HepG2 (cell line): ENCODE measurements at regions not wholly inside any gene's neighbourhood (a gene's known extent, or its start where the extent isn't known, plus 50 kb on each side); places are given as distances from the start of the nearest gene placed in this dataset.

Experiments
- MIER3 ChIP-seq: IDR thresholded peaks from 2 replicates; pipeline ENCODE4 v1.6.1; 2016; ENCODE audit warnings: missing compliant biosample characterization, borderline replicate concordance
- RORA ChIP-seq: sonication (generic); formaldehyde crosslinking; IDR thresholded peaks from 2 replicates; pipeline ENCODE4 v1.5.0; 2020; ENCODE audit warnings: mild to moderate bottlenecking, missing genetic modification reagents, moderate library complexity
- SALL2 ChIP-seq: sonication (generic); formaldehyde crosslinking; IDR thresholded peaks from 2 replicates; pipeline ENCODE4 v1.8.1; 2023; ENCODE audit warnings: mild to moderate bottlenecking, missing genetic modification reagents, inconsistent platforms
- ZBTB7A ChIP-seq: sonication (generic); formaldehyde crosslinking; IDR thresholded peaks from 2 replicates; pipeline ENCODE4 v1.8.0; 2022; ENCODE audit warnings: mild to moderate bottlenecking, missing genetic modification reagents
- TF ChIP-seq, protein P1 (sequence below): sonication (generic); formaldehyde crosslinking; IDR thresholded peaks from 2 replicates; pipeline ENCODE4 v1.4.0; 2020; ENCODE audit warnings: missing genetic modification reagents
- TF ChIP-seq, protein P2 (sequence below): sonication (generic); formaldehyde crosslinking; IDR thresholded peaks from 2 replicates; pipeline ENCODE4 v1.5.1; 2020; ENCODE audit warnings: mild to moderate bottlenecking, missing genetic modification reagents, moderate library complexity
- TF ChIP-seq, protein P3 (sequence below): sonication (generic); formaldehyde crosslinking; IDR thresholded peaks from 2 replicates; pipeline ENCODE4 v1.5.1; 2020; ENCODE audit warnings: mild to moderate bottlenecking, missing genetic modification reagents, borderline replicate concordance
- TF ChIP-seq, protein P4 (sequence below): sonication (generic); formaldehyde crosslinking; IDR thresholded peaks from 2 replicates; pipeline ENCODE4 v1.5.0; 2020; ENCODE audit warnings: mild to moderate bottlenecking, missing genetic modification reagents, moderate library complexity

DNA sequence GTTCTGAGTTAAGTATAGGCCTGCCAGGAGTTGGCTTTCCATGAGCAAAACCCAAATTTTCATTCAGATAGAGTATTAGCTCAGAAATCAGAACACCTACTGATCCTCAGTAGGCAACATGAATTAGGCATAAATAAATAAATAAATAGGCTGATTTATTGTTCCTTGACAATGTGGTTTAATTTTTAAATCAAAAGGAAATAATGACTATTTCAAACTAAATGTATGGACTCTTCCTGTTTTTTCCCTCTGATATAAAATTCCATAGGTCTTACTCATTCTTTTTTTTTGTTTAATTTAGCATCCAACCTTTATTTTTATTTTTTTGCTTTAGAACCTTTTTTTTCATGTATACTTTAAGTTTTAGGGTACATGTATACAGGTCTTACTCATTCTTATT, 140.2 kb upstream of the ITGA6 start:
- TF ChIP-seq, protein P1, sequence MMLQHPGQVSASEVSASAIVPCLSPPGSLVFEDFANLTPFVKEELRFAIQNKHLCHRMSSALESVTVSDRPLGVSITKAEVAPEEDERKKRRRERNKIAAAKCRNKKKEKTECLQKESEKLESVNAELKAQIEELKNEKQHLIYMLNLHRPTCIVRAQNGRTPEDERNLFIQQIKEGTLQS (CRISPR knock-in tag) = no peak
- TF ChIP-seq RORA (CRISPR knock-in tag) = no peak
- TF ChIP-seq, protein P2, sequence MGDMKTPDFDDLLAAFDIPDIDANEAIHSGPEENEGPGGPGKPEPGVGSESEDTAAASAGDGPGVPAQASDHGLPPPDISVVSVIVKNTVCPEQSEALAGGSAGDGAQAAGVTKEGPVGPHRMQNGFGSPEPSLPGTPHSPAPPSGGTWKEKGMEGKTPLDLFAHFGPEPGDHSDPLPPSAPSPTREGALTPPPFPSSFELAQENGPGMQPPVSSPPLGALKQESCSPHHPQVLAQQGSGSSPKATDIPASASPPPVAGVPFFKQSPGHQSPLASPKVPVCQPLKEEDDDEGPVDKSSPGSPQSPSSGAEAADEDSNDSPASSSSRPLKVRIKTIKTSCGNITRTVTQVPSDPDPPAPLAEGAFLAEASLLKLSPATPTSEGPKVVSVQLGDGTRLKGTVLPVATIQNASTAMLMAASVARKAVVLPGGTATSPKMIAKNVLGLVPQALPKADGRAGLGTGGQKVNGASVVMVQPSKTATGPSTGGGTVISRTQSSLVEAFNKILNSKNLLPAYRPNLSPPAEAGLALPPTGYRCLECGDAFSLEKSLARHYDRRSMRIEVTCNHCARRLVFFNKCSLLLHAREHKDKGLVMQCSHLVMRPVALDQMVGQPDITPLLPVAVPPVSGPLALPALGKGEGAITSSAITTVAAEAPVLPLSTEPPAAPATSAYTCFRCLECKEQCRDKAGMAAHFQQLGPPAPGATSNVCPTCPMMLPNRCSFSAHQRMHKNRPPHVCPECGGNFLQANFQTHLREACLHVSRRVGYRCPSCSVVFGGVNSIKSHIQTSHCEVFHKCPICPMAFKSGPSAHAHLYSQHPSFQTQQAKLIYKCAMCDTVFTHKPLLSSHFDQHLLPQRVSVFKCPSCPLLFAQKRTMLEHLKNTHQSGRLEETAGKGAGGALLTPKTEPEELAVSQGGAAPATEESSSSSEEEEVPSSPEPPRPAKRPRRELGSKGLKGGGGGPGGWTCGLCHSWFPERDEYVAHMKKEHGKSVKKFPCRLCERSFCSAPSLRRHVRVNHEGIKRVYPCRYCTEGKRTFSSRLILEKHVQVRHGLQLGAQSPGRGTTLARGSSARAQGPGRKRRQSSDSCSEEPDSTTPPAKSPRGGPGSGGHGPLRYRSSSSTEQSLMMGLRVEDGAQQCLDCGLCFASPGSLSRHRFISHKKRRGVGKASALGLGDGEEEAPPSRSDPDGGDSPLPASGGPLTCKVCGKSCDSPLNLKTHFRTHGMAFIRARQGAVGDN (CRISPR knock-in tag) = no peak
- TF ChIP-seq, protein P3, sequence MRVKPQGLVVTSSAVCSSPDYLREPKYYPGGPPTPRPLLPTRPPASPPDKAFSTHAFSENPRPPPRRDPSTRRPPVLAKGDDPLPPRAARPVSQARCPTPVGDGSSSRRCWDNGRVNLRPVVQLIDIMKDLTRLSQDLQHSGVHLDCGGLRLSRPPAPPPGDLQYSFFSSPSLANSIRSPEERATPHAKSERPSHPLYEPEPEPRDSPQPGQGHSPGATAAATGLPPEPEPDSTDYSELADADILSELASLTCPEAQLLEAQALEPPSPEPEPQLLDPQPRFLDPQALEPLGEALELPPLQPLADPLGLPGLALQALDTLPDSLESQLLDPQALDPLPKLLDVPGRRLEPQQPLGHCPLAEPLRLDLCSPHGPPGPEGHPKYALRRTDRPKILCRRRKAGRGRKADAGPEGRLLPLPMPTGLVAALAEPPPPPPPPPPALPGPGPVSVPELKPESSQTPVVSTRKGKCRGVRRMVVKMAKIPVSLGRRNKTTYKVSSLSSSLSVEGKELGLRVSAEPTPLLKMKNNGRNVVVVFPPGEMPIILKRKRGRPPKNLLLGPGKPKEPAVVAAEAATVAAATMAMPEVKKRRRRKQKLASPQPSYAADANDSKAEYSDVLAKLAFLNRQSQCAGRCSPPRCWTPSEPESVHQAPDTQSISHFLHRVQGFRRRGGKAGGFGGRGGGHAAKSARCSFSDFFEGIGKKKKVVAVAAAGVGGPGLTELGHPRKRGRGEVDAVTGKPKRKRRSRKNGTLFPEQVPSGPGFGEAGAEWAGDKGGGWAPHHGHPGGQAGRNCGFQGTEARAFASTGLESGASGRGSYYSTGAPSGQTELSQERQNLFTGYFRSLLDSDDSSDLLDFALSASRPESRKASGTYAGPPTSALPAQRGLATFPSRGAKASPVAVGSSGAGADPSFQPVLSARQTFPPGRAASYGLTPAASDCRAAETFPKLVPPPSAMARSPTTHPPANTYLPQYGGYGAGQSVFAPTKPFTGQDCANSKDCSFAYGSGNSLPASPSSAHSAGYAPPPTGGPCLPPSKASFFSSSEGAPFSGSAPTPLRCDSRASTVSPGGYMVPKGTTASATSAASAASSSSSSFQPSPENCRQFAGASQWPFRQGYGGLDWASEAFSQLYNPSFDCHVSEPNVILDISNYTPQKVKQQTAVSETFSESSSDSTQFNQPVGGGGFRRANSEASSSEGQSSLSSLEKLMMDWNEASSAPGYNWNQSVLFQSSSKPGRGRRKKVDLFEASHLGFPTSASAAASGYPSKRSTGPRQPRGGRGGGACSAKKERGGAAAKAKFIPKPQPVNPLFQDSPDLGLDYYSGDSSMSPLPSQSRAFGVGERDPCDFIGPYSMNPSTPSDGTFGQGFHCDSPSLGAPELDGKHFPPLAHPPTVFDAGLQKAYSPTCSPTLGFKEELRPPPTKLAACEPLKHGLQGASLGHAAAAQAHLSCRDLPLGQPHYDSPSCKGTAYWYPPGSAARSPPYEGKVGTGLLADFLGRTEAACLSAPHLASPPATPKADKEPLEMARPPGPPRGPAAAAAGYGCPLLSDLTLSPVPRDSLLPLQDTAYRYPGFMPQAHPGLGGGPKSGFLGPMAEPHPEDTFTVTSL (CRISPR knock-in tag) = no peak
- TF ChIP-seq, protein P4, sequence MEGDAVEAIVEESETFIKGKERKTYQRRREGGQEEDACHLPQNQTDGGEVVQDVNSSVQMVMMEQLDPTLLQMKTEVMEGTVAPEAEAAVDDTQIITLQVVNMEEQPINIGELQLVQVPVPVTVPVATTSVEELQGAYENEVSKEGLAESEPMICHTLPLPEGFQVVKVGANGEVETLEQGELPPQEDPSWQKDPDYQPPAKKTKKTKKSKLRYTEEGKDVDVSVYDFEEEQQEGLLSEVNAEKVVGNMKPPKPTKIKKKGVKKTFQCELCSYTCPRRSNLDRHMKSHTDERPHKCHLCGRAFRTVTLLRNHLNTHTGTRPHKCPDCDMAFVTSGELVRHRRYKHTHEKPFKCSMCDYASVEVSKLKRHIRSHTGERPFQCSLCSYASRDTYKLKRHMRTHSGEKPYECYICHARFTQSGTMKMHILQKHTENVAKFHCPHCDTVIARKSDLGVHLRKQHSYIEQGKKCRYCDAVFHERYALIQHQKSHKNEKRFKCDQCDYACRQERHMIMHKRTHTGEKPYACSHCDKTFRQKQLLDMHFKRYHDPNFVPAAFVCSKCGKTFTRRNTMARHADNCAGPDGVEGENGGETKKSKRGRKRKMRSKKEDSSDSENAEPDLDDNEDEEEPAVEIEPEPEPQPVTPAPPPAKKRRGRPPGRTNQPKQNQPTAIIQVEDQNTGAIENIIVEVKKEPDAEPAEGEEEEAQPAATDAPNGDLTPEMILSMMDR (CRISPR knock-in tag) = no peak
- TF ChIP-seq MIER3 (CRISPR knock-in tag) = no peak
- TF ChIP-seq ZBTB7A (CRISPR knock-in tag) = no peak
- no peak for TF ChIP-seq SALL2 (CRISPR knock-in tag)
